HepG2 (cell line): ENCODE measurements at regions not wholly inside any gene's neighbourhood (a gene's known extent, or its start where the extent isn't known, plus 50 kb on each side); places are given as distances from the start of the nearest gene placed in this dataset.

Experiments
- ATAC-seq: fragments of 200-7000 bp; cut with Tn5 transposase; 3 replicates; pipeline ENCODE4 v1.9.1; 2020; ENCODE audit warnings: mild to moderate bottlenecking, moderate library complexity
- BruUV-seq: library from RNA; stranded (reverse); fragments of 400-500 nt; replicated peaks from 2 replicates; lab custom pipeline; 2021; lab: Mats Ljungman, UMichigan
- CTCF ChIA-PET: fragments of 300-600 bp; formaldehyde crosslinking; extraction: SDS; loops from one replicate; lab custom pipeline; 2021; ENCODE audit warnings: low total read pairs, inconsistent platforms, low intra/inter-chr PET ratio; lab: Yijun Ruan, JAX
- POLR2A ChIA-PET: fragments of 350-600 bp; sonication (Branson Sonifier 250); formaldehyde crosslinking; loops from one replicate; lab custom pipeline; 2020; ENCODE audit warnings: antibody characterized with exemption, inconsistent platforms; lab: Yijun Ruan, JAX
- DNase-seq: peaks from one replicate; pipeline ENCODE4 v3.0.0-alpha.2; 2015; ENCODE audit warnings: low spot score
- FAIRE-seq: peaks from 3 replicates; lab custom pipeline; 2011; peaks lifted over from hg19 to GRCh38; lab: Jason Lieb, UNC
- H2AFZ ChIP-seq: one replicate; pipeline ENCODE4 v1.6.1; 2011; ENCODE audit warnings: low read length, inconsistent platforms
- H3K27ac ChIP-seq: fragments of 300-600 bp; 3 replicates; pipeline ENCODE4 v1.8.0; 2011; ENCODE audit warnings: mixed run types, mild to moderate bottlenecking, mixed read lengths, low read length, inconsistent platforms; ENCODE audit not compliant: insufficient read depth; ENCODE audit errors: extremely low read length
- H3K27me3 ChIP-seq, 2 experiments: fragments of 200-600 bp in 1 of 2; 2 replicates in 1 of 2; 3 replicates in 1 of 2; pipeline versions ENCODE4 v1.6.0 to v1.8.0; 2011; ENCODE audit warnings: low read length in 2 of 2, mild to moderate bottlenecking in 2 of 2, moderate library complexity in 2 of 2, inconsistent platforms in 1 of 2; ENCODE audit not compliant: insufficient read depth in 2 of 2, control insufficient read depth in 1 of 2
- H3K36me3 ChIP-seq, 2 experiments: fragments of 200-600 bp in 1 of 2; replicated peaks in 1 of 2; 2 replicates in 1 of 2; 3 replicates in 1 of 2; pipeline versions ENCODE4 v1.5.1 to v1.8.0; 2011; ENCODE audit warnings: low read length in 2 of 2, inconsistent platforms in 1 of 2; ENCODE audit not compliant: insufficient read depth in 2 of 2, control insufficient read depth in 1 of 2
- H3K4me1 ChIP-seq: 2 replicates; pipeline ENCODE4 v1.5.1; 2012; ENCODE audit warnings: low read length, inconsistent platforms; ENCODE audit not compliant: insufficient read depth
- H3K4me2 ChIP-seq: 2 replicates; pipeline ENCODE4 v1.6.0; 2011; ENCODE audit warnings: low read depth, low read length, inconsistent platforms
- H3K4me3 ChIP-seq, 3 experiments: fragments of 200-600 bp in 1 of 3; sonication (generic), shearing (Covaris generic) in 1 of 3; replicated peaks in 1 of 3; 2 replicates each; pipeline ENCODE4 v1.5.1; 2011 to 2016; ENCODE audit warnings: low read length in 3 of 3, inconsistent platforms in 2 of 3, low read depth in 2 of 3, mild to moderate bottlenecking in 2 of 3, control low read depth in 1 of 3, mixed read lengths in 1 of 3; ENCODE audit not compliant: insufficient read depth in 1 of 3
- H3K79me2 ChIP-seq: one replicate; pipeline ENCODE4 v1.6.1; 2011; ENCODE audit warnings: low read length, inconsistent platforms; ENCODE audit not compliant: insufficient read depth
- H3K9ac ChIP-seq: 2 replicates; pipeline ENCODE4 v1.6.0; 2011; ENCODE audit warnings: mild to moderate bottlenecking, low read depth, low read length, inconsistent platforms; ENCODE audit not compliant: insufficient read depth
- H3K9me3 ChIP-seq: 2 replicates; pipeline ENCODE4 v1.5.1; 2012; ENCODE audit warnings: mild to moderate bottlenecking, low read length
- H4K20me1 ChIP-seq: 2 replicates; pipeline ENCODE4 v1.6.0; 2011; ENCODE audit warnings: inconsistent platforms, mild to moderate bottlenecking, low read length, moderate library complexity; ENCODE audit not compliant: insufficient read depth
- MAFF ChIP-seq: IDR thresholded peaks from 2 replicates; pipeline ENCODE4 v1.6.1; 2011; ENCODE audit warnings: low read depth, low read length, improper control_type of control experiment
- MAFK ChIP-seq, 2 experiments: IDR thresholded peaks in 1 of 2; conservative IDR thresholded peaks in 1 of 2; 2 replicates each; pipeline ENCODE4 v1.6.1; 2011; ENCODE audit warnings: improper control_type of control experiment in 2 of 2, low read length in 2 of 2
- MYPOP ChIP-seq: sonication (generic); formaldehyde crosslinking; IDR thresholded peaks from 2 replicates; pipeline ENCODE4 v1.8.1; 2023; ENCODE audit warnings: mild to moderate bottlenecking, moderate library complexity, missing genetic modification reagents
- ZNF768 ChIP-seq: sonication (generic); formaldehyde crosslinking; IDR thresholded peaks from 2 replicates; pipeline ENCODE4 v1.4.0; 2020; ENCODE audit warnings: missing genetic modification reagents
- WGBS: methylation state at CpG from one replicate; pipeline ENCODE4 v1.1.6; 2017; ENCODE audit warnings: low lambda C conversion rate; 5-methylcytosine and 5-hydroxymethylcytosine counted together
- in situ Hi-C: cut with HindIII; loops from 2 replicates; pipeline ENCODE4 v1.10.0; 2017; ENCODE audit warnings: low pct_unique_long_range_greater_than_20kb; ENCODE audit not compliant: extremely low pct_ligation_motif_present
- intact Hi-C: fragments of 100-400 bp; cut with micrococcal nuclease; formaldehyde crosslinking; loops from one replicate; pipeline ENCODE4 v1.10.0; 2022; ENCODE audit not compliant: unreplicated experiment

GRCh38 chr3:117409256-117409655 is 699.7 kb downstream of the TUSC7 start:
- no peak overlapping the region for H3K4me2 ChIP-seq
- H3K27ac ChIP-seq: no peak overlapping the region
- intact Hi-C loops (no loop called here), in situ Hi-C loops (no loop called here)
- ATAC-seq (no peak), FAIRE-seq (no peak), DNase-seq (no peak)
- H4K20me1 ChIP-seq: no peaks in the 10 kb centered on the region
- no peaks in the 10 kb centered on the region for H3K9me3 ChIP-seq
- no peak overlapping the region for H3K9ac ChIP-seq
- no TSS peak for BruUV-seq
- no peaks in the 10 kb centered on the region for H3K36me3 ChIP-seq
- H2AFZ ChIP-seq: no peak overlapping the region
- POLR2A ChIA-PET: no interaction called here
- no peaks in the 10 kb centered on the region for H3K4me1 ChIP-seq
- 0% methylated on average over 1 of the region's 1 CpG for WGBS
- CTCF ChIA-PET: no interaction called here
- H3K27me3 ChIP-seq: no peaks in the 10 kb centered on the region
- no peaks in the 10 kb centered on the region for H3K79me2 ChIP-seq
- TF ChIP-seq ZNF768 (CRISPR knock-in tag): no peak
- H3K4me3 ChIP-seq: no peak overlapping the region

GRCh38 chr3:117409701-117410459 is 700.3 kb downstream of the TUSC7 start:
- no peak overlapping the region for H3K4me2 ChIP-seq
- TF ChIP-seq MYPOP: no peak
- TF ChIP-seq MAFF: peak; percentile 66
- peak; percentile 59 to 74 for TF ChIP-seq MAFK (conservative IDR thresholded peaks at IDR 0.05 in 1 of 2, IDR thresholded peaks at IDR 0.05 in 1 of 2; ENCODE audit: low read length in 2 of 2)
- TF ChIP-seq, all 625 proteins: peak for 2
- no peaks in the 10 kb centered on the region for H4K20me1 ChIP-seq
- no peak overlapping the region for H3K27ac ChIP-seq
- ChIA-PET POLR2A (no interaction called here), CTCF (no interaction called here)
- FAIRE-seq: no peak
- intact Hi-C loops (no loop called here), in situ Hi-C loops (no loop called here)
- H3K79me2 ChIP-seq: no peaks in the 10 kb centered on the region
- 3% methylated on average over 3 of the region's 3 CpGs for WGBS
- no peak overlapping the region for H2AFZ ChIP-seq
- ATAC-seq: no peak
- no peak for DNase-seq
- no peaks in the 10 kb centered on the region for H3K9me3 ChIP-seq
- no TSS peak for BruUV-seq
- no peaks in the 10 kb centered on the region for H3K36me3 ChIP-seq
- no peak overlapping the region for H3K9ac ChIP-seq
- no peaks in the 10 kb centered on the region for H3K4me1 ChIP-seq
- H3K4me3 ChIP-seq: no peak overlapping the region
- H3K27me3 ChIP-seq: no peaks in the 10 kb centered on the region
